ENCODE measurements at regions not wholly inside any gene's neighbourhood (a gene's known extent, or its start where the extent isn't known, plus 50 kb on each side); places are given as distances from the start of the nearest gene placed in this dataset.

- no peak for DNase-seq (ENCODE audit: low read depth)
Observed at GRCh38 chr1:102071451-102071850, 74.7 kb upstream of the OLFM3 start.

GRCh38 chr1:102050556-102050955 lies 53.8 kb upstream of the OLFM3 start:
- DNase-seq (ENCODE audit: low read depth): no peak

- no peak for DNase-seq (ENCODE audit: low read depth)
Observed at GRCh38 chr1:102047724-102048123, 51.0 kb upstream of the OLFM3 start.

Data from EH (cell line).